HS-5 (cell line): ENCODE measurements at regions not wholly inside any gene's neighbourhood (a gene's known extent, or its start where the extent isn't known, plus 50 kb on each side); places are given as distances from the start of the nearest gene placed in this dataset.

ENCODE experiments used
- DNase-seq: peaks from one replicate; pipeline ENCODE4 v3.0.0-alpha.2; 2012; ENCODE audit warnings: low read depth

- DNase-seq: no peak
Measured at GRCh38 chr11:15698855-15699254, 584.1 kb downstream of the INSC start.

DNA sequence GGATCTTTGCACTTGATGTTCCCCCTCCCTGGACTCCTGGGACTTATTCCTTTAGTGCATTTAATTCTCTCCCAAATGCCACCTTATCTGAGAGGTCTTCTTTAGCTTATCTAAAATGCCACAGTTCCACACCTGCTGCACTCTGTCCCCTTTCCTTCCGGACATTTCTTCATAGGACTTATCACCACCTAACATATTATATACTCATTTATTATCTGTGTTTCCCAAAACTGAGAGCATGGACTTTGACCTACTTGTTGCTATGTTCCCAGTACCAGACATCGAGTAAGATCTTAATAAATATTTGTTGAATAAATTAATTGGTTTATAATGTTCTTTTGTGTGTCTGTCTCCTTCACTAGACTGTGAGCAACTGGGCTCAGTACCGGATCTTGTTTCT is 585.3 kb downstream of the INSC start:
- DNase-seq: no peak

GRCh38 chr11:15700456-15700855 is 585.7 kb downstream of the INSC start:
- no peak for DNase-seq

DNA sequence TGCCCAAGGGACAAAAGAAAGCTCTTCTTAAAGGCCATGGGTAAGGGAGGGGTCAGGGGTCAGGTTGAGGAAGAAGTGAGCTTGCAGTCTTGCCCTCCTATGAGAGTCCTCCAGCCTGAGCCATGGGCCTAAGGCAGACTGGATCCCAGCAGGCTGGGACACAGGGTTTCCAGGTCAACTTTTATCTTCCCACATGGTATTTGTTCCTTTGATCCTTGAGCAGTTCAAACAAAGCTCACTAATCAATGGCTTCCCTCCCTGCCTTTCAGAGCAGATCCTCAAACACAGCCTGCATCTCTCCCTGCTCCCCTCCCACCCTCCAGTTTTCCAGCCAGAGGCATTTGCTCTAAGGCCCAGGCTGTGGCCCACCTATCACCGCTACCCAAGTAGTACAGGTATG is 589.3 kb downstream of the INSC start:
- DNase-seq: no peak

DNA sequence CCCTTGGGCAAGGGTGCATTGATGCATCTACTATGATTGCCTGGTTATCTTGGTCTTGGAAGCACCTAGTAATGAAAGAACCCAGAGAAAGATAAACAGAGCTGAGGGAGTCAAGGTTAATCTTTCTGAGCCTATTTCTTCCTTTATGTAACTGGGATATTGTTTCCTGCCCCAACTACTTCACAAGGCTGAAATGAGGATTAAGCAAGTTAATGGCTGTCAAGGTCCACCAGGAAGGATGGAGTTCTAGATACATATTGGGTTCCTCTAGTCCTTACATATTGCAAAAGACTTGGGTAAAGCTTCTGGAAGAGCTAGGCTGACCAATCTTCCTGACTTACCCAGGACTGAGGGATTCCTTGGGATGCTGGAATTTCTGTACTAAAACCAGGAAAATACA is 589.8 kb downstream of the INSC start:
- no peak for DNase-seq

DNA sequence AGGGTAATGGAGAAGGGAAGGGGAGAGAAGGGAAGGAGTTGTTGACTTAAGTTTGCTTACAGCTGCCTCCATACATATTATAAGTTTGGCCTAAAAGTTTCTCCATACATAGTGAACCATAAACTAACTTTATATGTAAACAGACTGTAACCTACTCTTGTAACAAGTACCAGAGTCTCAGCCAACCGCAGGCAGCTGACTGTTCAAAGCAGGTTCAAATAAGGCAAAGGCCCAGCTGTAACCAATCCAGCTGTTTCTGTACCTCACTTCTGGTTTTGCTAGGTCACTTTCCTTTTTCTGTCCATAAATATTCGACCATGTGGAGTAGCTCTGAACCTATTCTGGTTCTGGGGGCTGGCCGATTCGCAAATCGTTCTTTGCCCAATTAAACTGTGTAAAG is 591.2 kb downstream of the INSC start:
- no peak for DNase-seq

- DNase-seq: no peak
Measured at GRCh38 chr11:15707194-15707593, 592.5 kb downstream of the INSC start.

DNA sequence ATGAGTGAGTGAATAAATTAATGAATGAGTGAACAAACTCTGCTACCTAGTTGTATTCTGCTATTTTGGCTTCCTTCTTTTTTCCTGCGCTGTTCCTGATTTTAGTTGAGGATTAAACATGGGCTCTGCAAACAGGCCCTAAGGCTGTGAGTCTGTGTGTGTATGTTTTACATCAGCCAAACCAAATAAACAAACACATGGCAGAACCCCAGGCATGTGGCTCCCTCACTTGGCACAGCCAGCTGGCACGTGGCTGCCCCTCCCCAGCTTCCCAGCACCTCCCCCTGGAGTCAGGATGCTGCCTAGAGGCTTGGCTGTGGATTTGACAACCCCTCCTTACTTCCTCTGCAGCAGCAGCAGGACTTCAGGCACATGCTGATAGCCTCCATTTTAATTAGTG is 593.2 kb downstream of the INSC start:
- DNase-seq: no peak

GRCh38 chr11:15710580-15711275 is 596.0 kb downstream of the INSC start:
- no peak for DNase-seq

DNA sequence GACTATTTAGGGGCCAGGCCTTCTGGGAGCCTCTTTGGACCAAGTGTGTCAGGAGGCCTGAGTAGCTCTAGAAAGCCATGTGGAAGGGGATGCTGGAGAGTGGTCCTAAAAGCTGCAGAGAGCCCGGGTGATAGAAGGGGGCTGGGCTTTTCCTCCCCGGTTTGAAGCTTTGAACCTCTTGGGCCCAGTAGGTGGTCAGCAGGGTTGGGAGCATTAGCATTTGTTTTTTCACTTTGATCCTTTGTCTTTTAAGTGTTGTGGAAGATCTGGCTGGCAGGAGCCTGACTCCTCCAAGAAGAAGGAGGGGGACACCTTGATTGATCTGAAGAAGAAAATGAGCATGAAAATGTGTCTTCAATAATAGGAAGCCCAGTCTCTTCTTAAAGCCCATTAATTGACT is 596.6 kb downstream of the INSC start:
- no peak for DNase-seq

GRCh38 chr11:15714641-15715399 is 600.1 kb downstream of the INSC start:
- no peak for DNase-seq

DNA sequence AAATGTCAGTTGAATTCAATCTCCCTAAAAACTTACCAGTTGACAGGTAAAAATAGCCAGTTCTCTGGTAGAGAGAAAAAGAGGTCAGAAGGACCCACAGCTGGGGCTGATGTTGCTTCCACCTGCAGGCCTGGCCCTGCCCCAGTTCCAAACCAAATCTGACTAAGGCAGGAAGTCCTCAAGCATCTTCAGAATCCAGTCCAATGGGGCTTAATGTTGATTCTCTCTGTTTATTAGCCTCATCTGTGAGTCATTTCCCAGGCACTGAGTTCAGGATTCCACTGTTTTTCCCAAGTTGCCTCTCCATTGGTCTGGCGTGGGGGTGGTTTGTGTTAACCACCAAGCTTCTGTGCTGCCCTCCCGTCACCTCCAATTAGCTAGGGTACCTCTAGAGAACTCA is 601.8 kb downstream of the INSC start:
- peak; percentile 11 for DNase-seq

DNA sequence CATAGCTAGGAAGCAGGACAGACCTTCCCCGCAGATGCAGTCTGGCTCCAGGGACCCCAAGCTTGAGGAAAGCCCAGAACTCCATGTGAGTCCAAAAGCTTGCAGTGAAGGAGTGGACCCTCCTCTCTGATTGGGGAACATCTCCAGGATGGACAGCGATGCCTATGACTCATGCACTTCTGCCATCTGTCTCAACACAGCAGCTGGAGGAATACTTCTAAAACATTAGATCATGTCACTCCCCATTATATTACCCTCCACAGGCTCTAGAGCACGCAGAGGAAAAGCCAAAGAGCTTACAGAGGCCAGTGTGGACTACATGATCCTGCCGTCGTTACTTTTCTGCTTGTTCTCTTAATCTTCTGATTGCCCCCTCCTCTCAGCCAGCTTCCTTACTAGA is 605.7 kb downstream of the INSC start:
- DNase-seq: no peak

- DNase-seq: no peak
Measured at GRCh38 chr11:15723966-15724365, 609.2 kb downstream of the INSC start.

DNA sequence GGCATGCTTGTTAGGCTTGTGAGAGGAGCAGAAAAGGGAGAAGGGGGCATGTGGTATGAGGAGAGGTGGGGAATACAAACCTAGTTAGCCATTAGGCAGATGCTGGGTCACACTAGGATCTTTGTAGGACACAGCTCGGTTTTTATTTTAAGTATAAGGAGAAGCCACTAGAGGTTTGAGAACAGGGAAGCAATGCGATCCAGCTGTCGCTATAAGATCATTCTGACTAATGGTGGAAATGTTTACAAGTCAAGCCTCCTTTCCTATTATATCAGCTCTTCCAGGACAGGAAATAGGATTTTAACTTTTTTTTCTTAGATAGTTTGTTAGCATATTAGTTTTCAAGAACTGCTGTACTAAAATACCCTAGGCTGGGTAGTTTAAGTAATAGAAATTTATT is 609.9 kb downstream of the INSC start:
- DNase-seq: no peak

GRCh38 chr11:15725246-15725645 is 610.5 kb downstream of the INSC start:
- DNase-seq: no peak

DNA sequence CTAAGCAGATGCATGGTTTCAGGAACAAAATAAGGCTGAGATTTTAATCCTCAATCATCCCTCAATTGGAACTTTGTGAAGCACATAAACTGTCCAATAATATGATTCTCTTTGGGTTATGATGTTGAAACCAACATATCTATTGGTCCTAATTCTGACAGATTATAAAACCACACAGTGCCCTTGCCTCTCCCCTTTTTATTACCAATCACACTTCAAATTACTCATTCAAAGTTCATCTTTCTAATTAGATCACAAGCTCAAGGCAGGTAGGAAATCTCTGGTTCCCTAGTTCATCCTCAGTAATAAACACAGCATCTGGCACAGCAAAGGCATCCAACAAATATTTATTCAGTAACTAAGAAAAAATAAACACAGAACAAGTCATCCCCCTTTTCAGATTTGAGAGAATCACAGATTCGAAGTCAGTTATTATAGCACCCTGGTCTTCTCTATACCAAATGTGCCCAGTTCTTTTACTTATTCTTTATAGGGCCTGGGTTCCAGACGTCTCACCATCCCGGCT is 611.6 kb downstream of the INSC start:
- no peak for DNase-seq

DNA sequence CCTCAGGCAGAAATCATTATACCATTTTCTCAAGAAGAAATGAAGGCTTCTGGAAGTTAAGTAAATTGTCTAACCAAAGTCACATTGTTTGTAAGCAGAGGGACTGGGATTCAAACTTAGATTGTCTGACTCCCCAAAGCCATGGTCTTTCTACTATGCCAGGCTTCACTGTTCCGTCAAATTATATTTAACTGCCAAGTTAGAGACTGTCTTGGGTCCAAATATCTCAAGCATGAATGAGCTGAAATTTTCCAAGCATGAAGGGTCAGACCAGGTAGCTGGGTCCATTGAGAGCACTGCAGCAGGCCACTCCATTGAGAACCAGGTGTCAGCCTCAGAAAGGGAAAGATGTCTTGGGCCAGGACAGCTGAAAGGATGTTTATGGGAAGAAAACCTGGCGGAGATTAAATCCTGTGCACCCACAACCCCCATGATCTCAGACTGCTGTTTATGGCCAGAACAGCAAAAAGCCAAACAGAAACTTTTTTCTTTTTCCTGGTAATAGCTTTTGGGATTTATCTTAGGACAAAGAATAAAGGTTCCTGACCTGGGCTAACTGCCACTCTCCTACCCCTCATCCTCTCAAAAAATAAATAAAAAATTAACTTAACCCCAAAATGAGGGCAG is 612.3 kb downstream of the INSC start:
- no peak for DNase-seq

GRCh38 chr11:15727520-15727914 is 612.8 kb downstream of the INSC start:
- no peak for DNase-seq

GRCh38 chr11:15728207-15728606 is 613.5 kb downstream of the INSC start:
- DNase-seq: no peak

GRCh38 chr11:15730263-15730994 is 615.7 kb downstream of the INSC start:
- DNase-seq: no peak

DNA sequence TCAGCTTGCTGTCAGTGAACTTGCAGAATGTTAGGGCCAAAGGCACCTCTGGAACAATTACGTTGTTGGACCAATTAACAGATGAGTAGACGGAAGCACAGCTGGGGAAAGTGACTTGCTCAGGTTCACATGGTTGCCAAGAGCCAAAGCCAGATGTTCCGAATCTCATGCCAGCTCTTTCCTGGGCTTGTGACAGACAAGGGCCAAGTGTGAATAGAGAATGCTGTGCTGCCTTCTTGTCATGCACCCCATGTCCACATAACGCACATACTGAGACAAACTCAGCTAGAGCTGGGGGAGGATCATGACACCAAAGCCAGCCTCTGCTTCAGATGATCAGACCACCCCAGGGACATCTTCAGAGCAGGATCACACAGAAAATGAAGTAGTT is 616.3 kb downstream of the INSC start:
- DNase-seq: no peak

- DNase-seq: no peak
Measured at GRCh38 chr11:15735706-15736105, 620.6 kb downstream of the SOX6 start.
